ENCODE measurements at regions not wholly inside any gene's neighbourhood (a gene's known extent, or its start where the extent isn't known, plus 50 kb on each side); places are given as distances from the start of the nearest gene placed in this dataset.

DNA sequence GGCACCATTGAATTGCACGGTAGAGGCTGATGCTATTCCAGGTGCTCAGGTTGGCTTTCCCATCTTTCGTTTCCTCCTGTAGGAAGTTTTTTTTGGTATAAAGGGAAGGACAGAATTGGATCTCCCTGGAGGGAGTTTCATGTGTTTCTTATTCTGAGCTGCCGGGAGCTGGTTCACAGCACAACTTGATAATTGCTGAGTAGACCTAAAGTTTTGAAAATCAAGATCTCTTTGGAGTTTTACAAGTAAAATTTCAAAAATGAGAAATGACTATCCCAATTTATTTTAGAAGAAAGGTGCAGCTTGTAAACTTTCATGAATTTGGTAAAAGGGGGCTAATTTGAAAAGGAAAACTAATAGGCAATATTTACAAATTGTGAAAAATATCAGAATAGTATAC is 125.2 kb upstream of the ESR1 start:
- no peak for TF ChIP-seq CTCF (IDR thresholded peaks at IDR 0.05)
- no peak for TF ChIP-seq POLR2A (IDR thresholded peaks at IDR 0.05)
